Glutamatergic neuron (in vitro differentiated cells): ENCODE measurements at regions not wholly inside any gene's neighbourhood (a gene's known extent, or its start where the extent isn't known, plus 50 kb on each side); places are given as distances from the start of the nearest gene placed in this dataset.

Source experiments
- DNase-seq: peaks from one replicate; pipeline ENCODE4 v3.0.0; 2022
- H3K27ac Mint-ChIP-seq: one replicate; pipeline ENCODE4 v1.8.0; 2020; ENCODE audit warnings: mild to moderate bottlenecking, mixed read lengths, inconsistent platforms; ENCODE audit not compliant: unreplicated experiment
- H3K27me3 Mint-ChIP-seq: one replicate; pipeline ENCODE4 v1.8.0; 2020; ENCODE audit warnings: mild to moderate bottlenecking, moderate library complexity, mixed read lengths, inconsistent platforms; ENCODE audit not compliant: unreplicated experiment
- H3K36me3 Mint-ChIP-seq: one replicate; pipeline ENCODE4 v1.8.0; 2020; ENCODE audit warnings: mild to moderate bottlenecking, mixed read lengths, inconsistent platforms; ENCODE audit not compliant: unreplicated experiment
- H3K4me1 Mint-ChIP-seq: one replicate; pipeline ENCODE4 v1.8.0; 2020; ENCODE audit warnings: mild to moderate bottlenecking, low read depth, mixed read lengths, inconsistent platforms; ENCODE audit not compliant: unreplicated experiment
- H3K4me3 Mint-ChIP-seq: one replicate; pipeline ENCODE4 v1.8.0; 2020; ENCODE audit warnings: mild to moderate bottlenecking, mixed read lengths, inconsistent platforms; ENCODE audit not compliant: unreplicated experiment
- H3K9me3 Mint-ChIP-seq: one replicate; pipeline ENCODE4 v1.8.0; 2020; ENCODE audit warnings: mild to moderate bottlenecking, moderate library complexity, mixed read lengths, inconsistent platforms; ENCODE audit not compliant: unreplicated experiment
- TF ChIP-seq, protein P1 (sequence below): fragments of 200-600 bp; sonication (generic); IDR thresholded peaks from one replicate; pipeline ENCODE4 v1.5.0; 2021; ENCODE audit not compliant: partially characterized antibody, unreplicated experiment

DNA sequence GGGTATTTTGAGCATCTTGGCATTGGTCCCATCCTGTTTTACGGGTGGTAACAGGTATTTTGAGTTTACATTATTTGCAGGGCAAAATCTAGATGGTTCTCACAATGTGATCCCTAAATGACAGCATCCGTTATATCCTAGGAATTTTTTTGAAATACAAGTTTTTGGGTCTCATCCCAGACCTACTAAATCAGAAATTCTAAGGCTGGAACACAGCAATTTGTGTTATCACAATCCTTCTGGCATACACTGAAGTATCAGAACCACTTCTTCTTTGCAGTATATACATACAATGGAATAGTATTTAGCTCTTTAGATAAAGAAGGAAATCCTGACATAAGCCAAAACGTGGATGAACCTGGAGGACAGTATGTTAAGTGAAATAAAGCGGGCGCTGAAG, 104.1 kb upstream of the LSM6 start:
- no peaks in the 10 kb centered on the region for H3K36me3 Mint-ChIP-seq
- no peaks in the 10 kb centered on the region for H3K9me3 Mint-ChIP-seq
- no peaks in the 10 kb centered on the region for H3K4me1 Mint-ChIP-seq
- peaks cover under 1% of the 10 kb centered on the region for H3K27me3 Mint-ChIP-seq
- H3K4me3 Mint-ChIP-seq = no peak overlapping the region
- DNase-seq = no peak
- no peak overlapping the region for H3K27ac Mint-ChIP-seq
- TF ChIP-seq, protein P1, sequence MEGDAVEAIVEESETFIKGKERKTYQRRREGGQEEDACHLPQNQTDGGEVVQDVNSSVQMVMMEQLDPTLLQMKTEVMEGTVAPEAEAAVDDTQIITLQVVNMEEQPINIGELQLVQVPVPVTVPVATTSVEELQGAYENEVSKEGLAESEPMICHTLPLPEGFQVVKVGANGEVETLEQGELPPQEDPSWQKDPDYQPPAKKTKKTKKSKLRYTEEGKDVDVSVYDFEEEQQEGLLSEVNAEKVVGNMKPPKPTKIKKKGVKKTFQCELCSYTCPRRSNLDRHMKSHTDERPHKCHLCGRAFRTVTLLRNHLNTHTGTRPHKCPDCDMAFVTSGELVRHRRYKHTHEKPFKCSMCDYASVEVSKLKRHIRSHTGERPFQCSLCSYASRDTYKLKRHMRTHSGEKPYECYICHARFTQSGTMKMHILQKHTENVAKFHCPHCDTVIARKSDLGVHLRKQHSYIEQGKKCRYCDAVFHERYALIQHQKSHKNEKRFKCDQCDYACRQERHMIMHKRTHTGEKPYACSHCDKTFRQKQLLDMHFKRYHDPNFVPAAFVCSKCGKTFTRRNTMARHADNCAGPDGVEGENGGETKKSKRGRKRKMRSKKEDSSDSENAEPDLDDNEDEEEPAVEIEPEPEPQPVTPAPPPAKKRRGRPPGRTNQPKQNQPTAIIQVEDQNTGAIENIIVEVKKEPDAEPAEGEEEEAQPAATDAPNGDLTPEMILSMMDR = no peak

DNA sequence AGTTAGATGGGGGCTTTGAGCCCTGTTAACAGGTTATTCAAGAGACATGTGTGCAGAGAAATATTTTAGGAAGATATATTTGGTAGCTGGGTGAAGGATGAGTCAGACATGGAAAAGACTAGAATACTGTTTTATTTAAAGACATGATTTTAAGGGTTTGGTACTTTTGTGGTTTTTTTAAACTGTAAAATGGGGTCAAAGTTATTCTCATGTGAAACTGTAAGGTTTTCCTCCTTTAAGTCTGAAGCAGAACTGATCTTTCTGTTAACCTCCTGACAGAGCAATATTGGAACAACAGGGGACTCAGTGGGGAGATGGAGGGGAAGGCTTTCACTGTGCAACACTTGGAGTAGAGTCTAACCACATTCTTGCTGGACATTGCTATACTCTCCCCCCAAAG, 112.4 kb upstream of the LSM6 start:
- no peak overlapping the region for H3K27ac Mint-ChIP-seq
- H3K4me1 Mint-ChIP-seq = no peaks in the 10 kb centered on the region
- no peaks in the 10 kb centered on the region for H3K36me3 Mint-ChIP-seq
- peaks cover 1% of the 10 kb centered on the region for H3K9me3 Mint-ChIP-seq
- H3K27me3 Mint-ChIP-seq = no peaks in the 10 kb centered on the region
- no peak for DNase-seq
- TF ChIP-seq, protein P1 = no peak
- no peak overlapping the region for H3K4me3 Mint-ChIP-seq

DNA sequence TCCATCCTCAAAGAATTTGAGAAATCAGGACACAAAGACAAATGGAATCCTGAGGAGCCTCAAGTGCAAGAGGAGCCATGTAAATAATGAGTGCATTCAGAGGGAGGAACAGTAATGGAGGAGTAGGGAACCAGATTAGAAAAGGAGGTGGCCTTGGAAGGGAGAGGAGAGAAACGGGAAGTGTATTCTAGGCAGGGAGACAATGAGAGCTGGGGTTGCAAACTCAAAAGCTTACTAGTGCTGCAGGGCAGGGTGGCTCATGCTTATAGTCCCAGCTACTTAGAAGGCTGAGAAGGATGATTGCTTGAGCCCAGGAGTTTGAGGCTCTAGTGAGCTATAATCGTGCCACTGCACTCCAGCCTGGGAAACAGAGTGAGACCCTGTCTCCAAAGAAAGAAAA, 113.2 kb upstream of the LSM6 start:
- Mint-ChIP-seq H3K4me1 (no peaks in the 10 kb centered on the region), H3K36me3 (no peaks in the 10 kb centered on the region), H3K4me3 (no peak overlapping the region), H3K27me3 (no peaks in the 10 kb centered on the region), H3K9me3 (peaks cover 1% of the 10 kb centered on the region), H3K27ac (no peak overlapping the region)
- no peak for DNase-seq
- TF ChIP-seq, protein P1 = no peak

DNA sequence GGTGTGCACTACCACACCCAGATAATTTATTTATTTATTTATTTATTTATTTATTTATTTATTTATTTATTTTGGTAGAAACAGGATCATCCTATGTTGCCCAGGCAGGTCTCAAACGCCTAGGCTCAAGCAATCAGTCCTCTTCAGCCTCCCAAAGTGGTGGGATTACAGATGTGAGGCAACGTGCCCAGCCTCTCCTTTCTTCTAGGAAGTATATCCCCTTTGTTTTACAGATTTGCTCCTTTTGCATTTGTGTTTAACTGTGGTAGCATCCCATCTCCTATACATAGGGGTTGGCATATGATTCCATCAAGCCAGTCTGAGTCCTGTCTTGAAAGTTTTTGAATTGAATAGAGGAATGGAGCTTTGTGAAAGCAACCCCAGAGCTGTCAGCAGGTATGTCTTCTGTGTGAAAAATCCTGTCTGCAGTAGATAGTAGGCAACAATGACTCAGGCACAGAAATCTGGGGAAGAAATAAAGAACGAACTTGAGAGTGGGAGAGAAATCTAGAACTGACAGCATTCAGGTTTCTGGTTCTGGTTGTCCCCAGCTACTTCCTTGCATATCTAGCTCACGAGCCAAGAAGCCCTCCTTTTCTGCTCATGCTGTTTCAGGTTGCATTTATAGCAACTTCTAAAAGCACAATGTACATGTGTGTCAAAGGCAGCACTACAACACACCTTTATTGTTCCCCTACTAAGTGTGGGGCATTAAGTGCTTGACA, 113.7 kb upstream of the LSM6 start:
- Mint-ChIP-seq H3K27ac (no peak overlapping the region), H3K27me3 (no peaks in the 10 kb centered on the region), H3K36me3 (no peaks in the 10 kb centered on the region), H3K9me3 (peaks cover 1% of the 10 kb centered on the region), H3K4me1 (no peaks in the 10 kb centered on the region), H3K4me3 (no peak overlapping the region)
- DNase-seq = no peak
- TF ChIP-seq, protein P1 = no peak

DNA sequence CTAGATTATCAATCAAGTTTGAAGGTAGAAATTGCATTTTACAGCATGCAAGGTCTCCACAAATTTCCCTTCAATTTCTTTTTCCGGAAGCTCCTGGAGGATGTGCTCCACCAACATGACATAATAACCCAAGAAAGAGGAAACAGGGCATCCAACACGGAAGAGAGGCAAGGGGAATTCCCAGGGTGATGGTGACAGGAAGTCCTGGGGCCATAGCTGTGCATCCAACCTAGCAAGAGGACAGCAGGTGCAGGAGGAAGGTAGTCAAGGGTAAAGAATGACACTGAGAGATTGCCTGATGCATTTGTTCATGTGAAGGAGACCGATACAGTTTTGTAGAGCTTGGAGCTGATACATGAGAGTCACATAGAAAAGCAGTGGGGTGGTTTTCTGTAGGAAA, 115.7 kb upstream of the LSM6 start:
- H3K36me3 Mint-ChIP-seq = no peaks in the 10 kb centered on the region
- DNase-seq = no peak
- no peaks in the 10 kb centered on the region for H3K4me1 Mint-ChIP-seq
- no peak overlapping the region for H3K4me3 Mint-ChIP-seq
- peaks cover 1% of the 10 kb centered on the region for H3K9me3 Mint-ChIP-seq
- H3K27ac Mint-ChIP-seq = no peak overlapping the region
- no peaks in the 10 kb centered on the region for H3K27me3 Mint-ChIP-seq
- TF ChIP-seq, protein P1 = no peak
